GOT3 (cell line): ENCODE measurements at regions not wholly inside any gene's neighbourhood (a gene's known extent, or its start where the extent isn't known, plus 50 kb on each side); places are given as distances from the start of the nearest gene placed in this dataset.
"Not testable (repeated sequence)": the region's sequence is repeated elsewhere in the genome, so short reads cannot be mapped to it uniquely, and the experiment has no call there.

ENCODE experiments used
- DNase-seq: peaks from one replicate; lab custom pipeline; 2025; ENCODE audit warnings: mixed read lengths; lab: John Stamatoyannopoulos, UW

DNA sequence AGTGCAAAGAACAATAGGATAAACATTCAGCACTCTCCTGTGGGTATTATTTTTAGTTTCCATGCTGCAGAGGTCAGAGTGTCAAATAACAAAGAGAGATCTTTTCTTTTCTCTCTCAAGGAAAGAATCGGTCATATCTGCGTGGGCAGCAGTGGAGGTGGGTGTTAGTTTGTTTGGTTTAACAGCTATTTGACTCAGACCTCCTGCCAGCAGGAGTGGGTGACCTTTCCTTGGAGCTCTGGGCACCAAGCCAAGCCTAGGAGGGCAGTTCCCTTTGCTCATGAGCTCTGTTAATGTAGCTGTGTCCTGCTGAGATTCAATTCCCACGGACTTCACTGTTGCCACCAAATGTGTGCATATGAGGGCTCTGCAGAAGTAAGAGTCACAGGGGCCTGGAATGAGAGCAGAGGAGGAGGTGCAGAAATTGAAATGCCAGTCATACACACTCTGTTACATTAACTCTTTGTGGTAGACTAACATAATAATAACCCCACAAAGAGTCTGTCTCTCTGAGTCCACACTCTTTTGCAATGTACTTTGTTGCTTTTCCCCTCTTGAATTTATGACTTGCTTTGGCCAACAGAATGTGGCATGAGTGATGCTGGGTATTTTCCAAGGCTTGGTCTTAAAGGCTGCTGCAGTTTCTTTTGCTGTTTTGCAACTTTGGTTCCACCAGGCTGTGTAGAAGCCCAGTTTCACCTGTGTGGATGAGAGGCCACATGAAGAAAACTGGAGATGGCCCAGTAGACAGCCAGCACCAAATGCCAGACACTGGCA lies 76.0 kb upstream of the GRK3 start:
- DNase-seq = peak; percentile 26

DNA sequence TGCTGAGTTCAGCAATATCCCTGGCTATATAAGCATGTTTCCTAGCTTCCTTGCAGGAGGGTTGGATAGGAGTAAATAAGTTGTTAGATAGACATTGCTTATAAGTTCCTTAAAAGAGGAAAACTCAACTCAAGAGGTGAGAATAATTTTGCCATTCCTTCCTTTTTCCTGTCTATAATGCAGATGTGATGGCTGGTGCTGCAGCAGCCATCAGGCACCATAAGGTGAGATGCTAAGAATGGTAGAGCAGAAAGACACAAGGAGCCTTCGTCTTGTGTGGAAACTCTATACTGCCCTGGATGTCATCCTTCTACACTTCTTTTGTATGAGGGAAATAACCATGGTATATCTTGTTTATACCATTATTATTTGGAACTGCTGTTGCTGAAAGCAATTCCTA lies 74.5 kb upstream of the GRK3 start:
- DNase-seq = no peak

DNA sequence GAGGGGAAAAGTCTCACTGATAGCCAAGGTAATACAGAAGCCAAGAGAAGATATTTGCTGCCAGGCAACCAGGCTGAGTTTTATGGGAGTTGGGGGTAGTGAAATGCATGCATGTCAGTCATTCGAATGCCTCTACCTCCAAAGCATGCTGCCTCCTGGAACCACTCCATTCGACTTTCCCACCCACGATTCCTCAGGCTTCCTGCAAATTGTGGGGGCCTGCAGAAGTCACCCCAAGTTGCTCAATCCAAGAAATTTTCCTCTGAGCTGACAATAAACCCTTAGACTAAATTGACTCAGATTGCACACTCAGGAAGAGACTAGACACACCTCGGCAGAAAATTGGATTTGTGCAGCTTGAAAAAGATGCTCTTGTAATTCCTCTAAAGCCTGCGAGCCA lies 73.6 kb upstream of the GRK3 start:
- DNase-seq = no peak

DNA sequence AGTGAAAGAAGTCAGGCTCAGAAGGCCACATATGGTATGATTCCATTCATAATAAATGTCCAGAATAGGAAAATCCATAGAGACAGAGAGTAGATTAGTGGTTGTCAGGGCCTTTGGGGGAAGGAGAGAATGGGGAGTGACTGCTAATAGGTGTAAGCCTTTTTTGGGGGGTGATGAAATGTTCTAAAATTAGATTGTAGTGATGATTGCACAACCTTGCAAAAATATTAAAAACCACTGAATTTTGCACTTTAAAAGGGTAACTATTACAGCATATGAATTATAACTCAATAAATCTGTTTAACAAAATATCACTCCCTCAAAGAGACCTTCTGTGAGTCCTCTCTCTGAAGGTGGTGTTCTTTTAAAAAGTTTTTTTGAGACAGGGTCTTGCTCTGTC lies 72.3 kb upstream of the GRK3 start:
- no peak for DNase-seq

DNA sequence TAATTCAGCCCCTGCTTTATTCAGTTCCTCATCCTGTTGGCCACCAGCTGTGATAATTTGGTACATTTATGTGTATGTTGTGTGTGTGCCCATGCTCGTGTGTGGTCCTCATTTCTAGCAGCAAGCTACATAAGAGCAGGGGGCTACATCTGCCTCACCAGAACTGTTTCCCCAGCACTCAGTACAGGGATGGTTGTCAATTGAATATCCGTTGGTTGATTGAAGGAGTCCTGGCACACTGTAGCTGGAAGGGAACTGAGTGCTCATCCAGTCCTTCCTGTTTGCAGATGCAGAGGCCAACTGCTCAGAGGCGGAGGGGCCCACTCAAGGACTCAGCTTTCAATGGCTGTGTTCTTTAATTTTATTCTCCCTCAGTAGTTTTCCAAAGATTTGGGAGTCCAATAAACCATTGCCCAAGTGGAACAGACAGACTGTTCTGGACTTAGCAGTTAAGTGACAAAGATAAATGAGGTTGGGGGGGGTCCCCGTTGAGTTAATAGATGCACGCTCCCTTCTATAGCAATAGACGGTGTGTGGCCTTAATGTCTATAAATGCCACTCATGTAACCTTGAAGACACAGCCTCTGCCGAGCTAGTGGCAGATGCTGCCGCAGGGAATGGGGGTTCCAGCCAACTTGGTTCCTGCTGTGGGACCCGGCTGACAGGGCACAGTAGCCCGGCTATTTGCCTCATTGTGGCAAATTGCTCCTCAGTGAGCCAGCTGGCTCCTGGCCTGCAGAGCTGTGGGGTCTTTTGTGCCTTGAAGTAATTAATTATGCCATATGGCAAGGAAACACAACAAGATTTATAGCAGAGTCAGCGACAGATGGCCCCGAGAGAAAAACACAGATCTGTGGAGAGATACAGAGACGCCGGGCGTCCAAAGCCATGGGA lies 71.4 kb upstream of the GRK3 start:
- no peak for DNase-seq

DNA sequence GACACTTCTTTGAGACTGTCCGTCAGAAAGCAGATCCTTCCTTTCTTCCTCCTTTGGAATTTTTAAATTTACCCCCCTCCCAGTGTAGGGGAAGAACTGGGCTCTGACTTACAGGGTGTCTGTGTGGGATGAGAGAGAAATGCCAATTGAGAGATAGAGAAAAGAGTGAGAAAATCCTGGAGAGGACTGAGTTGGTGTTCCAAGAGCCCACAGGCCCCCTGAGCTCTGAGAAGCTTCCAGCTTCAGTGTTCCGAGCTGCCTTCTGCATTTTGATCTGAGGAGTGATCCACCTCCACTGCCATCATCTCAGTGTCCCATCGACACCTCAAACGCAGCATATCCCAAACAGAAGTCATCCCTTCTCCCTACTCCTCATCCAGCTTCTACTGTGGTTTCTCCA lies 70.7 kb upstream of the GRK3 start:
- no peak for DNase-seq

DNA sequence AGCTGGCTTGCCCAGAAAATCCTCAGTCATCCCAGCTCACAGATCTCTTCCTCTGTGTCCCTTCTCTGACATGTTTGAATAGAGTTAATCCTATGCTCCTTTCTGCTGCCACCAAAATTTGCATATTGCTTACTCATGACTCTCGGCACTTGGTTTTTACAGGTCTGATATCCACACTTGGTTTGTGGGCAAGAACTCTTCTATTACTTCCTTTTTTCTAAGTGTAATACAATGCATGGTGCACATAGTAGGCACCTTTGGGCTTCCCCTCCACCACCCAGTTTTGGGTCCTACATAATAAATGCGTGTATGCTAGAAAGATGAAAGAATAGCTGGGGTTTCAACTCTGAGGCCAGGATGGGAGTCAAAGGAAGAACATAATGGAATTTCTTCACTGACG lies 69.7 kb upstream of the GRK3 start:
- no peak for DNase-seq

DNA sequence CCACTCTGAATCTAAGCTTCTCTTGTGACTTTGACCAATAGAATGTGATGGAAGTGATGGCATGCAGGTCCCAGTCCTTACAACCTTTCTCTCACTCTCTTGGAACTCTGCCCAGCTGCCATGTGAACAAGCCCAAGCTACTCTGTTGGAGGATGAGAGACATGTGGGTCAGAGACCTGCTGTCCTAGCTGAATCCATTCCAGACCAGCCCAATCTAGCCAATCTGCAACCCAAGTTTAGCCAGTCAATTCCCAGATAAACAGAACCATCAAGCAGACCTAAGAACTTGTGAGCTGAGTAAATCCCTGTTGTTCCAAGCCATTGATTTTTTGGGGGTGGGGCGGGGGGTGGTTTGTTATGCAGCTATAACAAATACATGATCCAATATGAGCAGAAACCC lies 69.2 kb upstream of the GRK3 start:
- no peak for DNase-seq

DNA sequence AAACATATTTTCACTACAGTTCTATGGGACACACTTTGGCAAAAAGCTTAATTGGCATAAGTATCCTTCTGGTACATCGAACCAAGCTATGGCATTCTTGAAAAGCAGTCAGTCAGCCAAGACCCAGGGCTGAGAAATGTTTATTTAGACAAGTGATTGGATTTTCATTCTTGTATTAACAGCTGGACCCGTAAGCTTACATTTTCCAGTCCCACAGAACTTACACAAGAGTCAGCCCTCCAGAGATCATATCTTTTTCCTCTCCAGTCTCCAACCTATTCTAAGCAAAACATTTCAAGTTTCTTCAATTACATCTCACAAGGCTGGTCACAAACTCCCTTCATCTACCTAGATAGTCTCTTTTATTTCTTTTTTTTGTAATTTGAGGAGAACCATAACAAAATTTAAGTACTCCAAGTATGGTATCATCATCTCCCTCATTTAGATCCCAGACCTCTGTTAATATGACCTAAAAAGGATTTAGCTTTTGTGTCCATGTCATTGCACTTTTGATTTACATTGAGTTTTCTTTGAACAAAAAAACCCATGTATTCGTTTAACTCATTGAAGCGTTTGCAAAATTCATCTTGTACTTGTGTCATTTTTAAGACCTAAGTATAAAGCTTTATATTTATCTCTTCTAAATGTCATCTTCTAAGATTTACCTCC lies 67.9 kb upstream of the GRK3 start:
- DNase-seq = no peak

DNA sequence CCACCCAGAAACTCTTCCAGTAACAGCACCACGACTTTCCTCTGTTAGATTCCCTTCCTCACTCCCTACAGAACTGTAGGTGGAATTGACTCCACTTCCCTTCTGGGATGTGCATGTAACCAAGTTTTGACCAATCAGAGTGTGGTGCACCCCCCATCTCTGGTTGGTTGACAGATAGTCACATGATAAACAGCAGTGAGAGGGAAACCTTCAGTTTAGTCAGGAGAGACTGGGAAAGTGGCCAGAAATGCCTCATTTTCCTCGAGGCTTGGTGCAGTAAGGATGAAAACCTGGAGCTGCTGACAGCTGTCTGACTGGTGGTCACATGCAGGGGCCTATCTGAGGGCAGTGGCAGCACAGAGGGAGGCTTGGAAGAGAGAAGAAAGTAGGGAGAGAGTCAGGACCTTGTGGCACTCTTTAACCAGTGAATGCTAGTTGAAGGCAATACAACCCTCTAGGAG lies 67.3 kb upstream of the GRK3 start:
- no peak for DNase-seq

DNA sequence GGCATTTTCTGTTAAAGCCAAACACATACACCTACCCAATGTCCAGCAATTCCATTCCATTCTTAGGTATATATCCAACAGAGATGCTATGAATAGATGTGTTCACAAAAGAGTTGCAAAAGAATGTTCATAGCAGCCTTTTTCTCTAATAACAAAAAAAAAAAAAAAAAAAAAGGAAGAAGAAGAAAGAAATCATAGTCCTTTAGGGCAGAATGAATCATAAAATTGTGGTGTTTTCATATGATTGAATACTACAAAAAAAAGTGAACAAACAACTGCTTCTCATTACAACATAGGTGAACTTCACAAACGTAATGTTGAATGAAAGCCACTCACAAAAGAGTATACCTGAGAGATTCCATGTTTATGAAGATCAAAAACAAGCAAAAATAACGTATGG lies 66.8 kb upstream of the GRK3 start:
- no peak for DNase-seq

DNA sequence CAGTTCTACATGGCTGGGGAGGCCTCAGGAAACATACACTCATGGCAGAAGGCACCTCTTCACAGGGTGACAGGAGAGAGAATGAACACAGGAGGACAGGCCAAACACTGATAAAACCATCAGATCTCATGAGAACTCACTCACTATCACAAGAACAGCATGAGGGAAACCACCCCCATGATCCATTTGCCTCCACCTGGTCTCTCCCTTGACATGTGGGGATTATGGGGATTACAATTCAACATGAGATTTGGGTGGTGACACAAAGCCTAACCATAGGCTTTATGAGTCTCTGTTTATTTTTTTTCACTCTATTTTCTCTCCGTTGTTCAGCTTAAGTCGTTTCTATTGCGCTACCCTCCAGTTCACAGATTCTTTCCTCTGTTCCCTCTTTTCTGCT lies 63.8 kb upstream of the GRK3 start:
- DNase-seq = not testable (repeated sequence)

DNA sequence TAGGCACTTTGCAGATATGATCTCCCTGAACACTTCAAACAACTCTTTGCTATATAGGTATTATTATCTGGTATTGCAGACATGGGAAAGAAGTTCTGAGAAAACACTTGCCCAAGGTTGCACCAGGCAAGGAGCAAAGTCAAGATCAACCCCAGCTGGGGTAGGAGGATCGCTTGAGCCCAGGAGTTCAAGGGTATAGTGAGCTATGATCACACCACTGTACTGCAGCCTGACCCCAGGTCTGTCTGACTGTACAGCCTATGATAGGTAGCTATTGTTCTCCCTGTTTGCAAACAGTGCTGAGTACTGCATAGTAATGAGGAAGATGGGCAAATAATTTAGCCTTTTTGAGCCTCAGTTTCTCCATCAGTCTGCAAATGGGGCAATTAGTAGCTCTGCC lies 60.5 kb upstream of the GRK3 start:
- not testable (repeated sequence) for DNase-seq

DNA sequence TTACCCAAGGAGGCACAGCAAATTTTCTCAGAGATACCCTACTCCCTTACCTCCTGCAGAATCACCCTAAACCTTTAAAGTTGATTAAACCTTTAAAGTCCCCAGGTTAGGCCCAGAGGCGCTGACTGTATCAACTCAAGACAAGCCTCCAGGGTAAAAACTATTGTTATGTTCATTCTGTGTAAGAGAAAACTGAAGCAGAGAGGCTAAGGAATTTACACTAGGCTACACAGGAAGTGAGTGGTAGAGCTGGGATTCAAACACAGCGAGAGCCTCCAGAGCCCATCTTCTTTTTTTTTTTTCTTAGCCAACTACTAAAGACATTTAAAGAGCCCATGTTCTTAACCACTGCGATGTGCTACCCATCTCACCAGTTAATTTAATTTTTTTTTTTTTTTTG lies 56.3 kb upstream of the GRK3 start:
- no peak for DNase-seq

DNA sequence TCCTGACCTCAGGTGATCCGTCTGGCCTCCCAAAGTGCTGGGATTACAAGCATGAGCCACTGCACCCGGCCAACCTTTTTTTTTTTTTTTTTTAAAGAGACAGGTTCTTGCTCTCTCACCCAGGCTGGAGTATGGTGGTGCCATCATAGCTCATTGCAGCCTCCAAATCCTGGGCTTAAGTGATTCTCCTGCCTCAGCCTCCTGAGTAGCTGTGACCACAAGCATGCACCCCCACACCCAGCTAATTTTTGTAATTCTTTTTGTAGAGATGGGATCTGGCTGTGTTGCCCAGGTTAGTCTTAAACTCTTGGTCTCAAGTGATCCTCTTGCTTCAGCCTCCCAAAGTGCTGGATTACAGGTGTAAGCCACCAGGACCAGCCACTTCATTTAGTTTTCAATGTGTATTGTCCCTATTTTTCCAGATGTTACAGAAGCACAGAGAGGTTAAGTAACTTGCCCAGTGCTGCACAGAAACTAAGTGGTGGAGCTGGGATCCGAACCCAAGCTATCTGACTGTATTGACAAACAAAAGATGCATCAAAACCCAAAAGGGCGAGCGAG lies 55.6 kb upstream of the GRK3 start:
- DNase-seq = no peak

DNA sequence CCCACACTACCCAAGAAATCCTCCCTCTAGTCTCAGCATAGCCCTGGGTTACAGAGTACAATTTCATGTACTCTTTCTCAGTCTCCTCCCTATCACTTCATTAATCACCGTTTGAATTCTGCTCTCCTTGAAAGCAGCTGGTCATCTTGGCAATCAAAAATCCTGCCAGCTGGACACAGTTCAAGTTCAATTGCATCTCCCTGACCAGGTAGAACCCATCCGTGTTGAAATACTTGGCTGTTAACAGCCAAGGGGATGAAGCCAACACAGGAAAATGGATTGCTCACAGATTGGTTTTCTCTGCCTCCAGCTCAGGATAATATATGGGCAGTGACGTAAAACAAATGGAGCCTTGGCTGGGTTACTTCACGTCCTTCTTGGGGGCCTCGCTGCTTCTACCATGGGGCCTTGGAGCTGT lies 55.1 kb upstream of the GRK3 start:
- DNase-seq = no peak

DNA sequence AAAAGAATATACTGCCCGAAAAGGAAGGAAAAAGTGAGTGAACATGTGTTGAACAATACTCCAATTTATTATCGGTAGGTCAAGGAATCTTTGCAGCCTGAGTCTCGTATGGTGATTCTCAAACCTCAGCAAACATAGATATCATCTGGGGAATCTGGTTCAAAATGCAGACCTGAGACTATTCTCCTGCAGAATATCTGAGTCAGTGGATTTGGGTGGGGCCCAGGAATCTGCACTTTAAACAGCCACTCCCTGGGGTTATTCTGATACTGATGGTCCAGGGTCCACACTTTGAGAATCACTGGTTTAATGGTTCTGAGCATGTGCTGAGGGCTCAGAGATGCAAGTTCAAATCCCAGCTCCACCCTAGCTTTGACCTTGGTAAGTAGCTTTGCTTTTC lies 53.6 kb upstream of the GRK3 start:
- DNase-seq = no peak

DNA sequence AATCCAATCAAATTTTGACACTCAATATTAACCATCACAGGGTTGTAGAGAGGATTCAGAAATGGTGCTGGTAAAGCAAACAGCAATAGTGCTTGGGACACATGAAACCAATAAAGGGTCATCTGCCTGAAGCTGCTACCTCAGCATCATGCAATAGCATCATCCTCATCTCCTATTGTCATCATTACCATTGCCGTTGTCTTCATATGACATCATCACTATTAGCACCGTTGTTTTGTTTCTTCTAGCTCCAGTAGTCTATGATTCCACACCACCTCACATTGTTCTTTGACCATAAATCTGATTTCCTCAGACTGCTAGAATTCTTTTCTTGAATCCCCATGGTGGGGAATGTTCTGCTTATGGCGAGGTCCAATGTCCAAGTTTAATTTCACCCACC lies 52.8 kb upstream of the GRK3 start:
- no peak for DNase-seq

DNA sequence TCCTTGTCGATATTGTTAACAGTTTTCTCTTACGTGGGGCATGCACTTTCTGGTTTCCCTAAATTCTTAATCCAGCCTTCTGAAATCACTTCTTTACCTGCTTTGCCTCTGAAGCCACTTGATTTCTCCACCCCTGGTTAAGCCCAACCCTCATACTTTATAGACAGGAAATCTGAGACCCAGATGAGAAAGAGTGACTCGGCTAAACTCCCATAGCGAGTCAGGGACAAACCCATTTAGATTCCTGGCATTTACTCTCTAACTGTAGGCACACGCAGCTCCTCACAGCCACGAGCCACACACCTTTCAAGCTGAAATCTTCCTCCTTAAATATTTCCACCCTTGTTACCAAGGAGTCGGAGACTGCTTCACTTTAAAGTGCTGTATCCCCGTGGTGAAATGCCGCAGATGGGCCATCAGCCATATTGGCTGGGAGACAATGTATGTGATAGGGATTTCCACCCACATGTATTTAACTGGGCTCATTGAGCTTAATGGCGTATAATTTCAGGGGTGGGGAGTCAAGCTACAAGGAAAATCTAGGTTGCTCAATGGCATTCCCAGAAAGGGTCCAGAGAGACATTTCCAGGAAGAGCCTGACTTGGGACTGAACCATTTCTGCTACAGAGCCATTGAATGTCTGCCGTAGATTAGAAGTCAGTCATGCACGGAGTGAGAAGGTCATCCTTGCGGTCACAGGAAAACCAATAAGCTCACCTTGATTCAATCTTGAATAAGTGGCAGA lies 49.9 kb upstream of the GRK3 start:
- no peak for DNase-seq
